ENCODE measurements at regions not wholly inside any gene's neighbourhood (a gene's known extent, or its start where the extent isn't known, plus 50 kb on each side); places are given as distances from the start of the nearest gene placed in this dataset.

GRCh38 chr7:131667699-131668098 is 111.3 kb upstream of the PODXL start:
- TF ChIP-seq EZH2 (IDR thresholded peaks at IDR 0.05; ENCODE audit: borderline replicate concordance, low read depth, low read length) (no peak), MYNN (IDR thresholded peaks at IDR 0.05) (no peak), MYNN (CRISPR knock-in tag; IDR thresholded peaks at IDR 0.05) (no peak), TEAD2 (tag; IDR thresholded peaks at IDR 0.05) (no peak), RFX5 (IDR thresholded peaks at IDR 0.05; ENCODE audit: low read depth, low read length) (no peak), HCFC1 (IDR thresholded peaks at IDR 0.05; ENCODE audit: low read depth, low read length) (no peak), ATF6 (CRISPR knock-in tag; IDR thresholded peaks at IDR 0.05) (no peak), HMGN3 (IDR thresholded peaks at IDR 0.05; ENCODE audit: borderline replicate concordance, extremely low read depth, insufficient read length, low read depth, low read length) (no peak), EP300 (IDR thresholded peaks at IDR 0.05; ENCODE audit: low read length) (no peak), NR3C1 (CRISPR knock-in tag; IDR thresholded peaks at IDR 0.05) (no peak), NFE2L1 (tag; IDR thresholded peaks at IDR 0.05; ENCODE audit: borderline replicate concordance, low read depth) (no peak), POLR2AphosphoS2 (IDR thresholded peaks at IDR 0.05; ENCODE audit: low read length) (no peak), ZNF311 (CRISPR knock-in tag; IDR thresholded peaks at IDR 0.05) (no peak)
- TF ChIP-seq, protein P1, sequence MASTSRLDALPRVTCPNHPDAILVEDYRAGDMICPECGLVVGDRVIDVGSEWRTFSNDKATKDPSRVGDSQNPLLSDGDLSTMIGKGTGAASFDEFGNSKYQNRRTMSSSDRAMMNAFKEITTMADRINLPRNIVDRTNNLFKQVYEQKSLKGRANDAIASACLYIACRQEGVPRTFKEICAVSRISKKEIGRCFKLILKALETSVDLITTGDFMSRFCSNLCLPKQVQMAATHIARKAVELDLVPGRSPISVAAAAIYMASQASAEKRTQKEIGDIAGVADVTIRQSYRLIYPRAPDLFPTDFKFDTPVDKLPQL (IDR thresholded peaks at IDR 0.05; ENCODE audit: extremely low read depth, insufficient read length): no peak
